Endothelial cell of umbilical vein (primary cell): ENCODE measurements at regions not wholly inside any gene's neighbourhood (a gene's known extent, or its start where the extent isn't known, plus 50 kb on each side); places are given as distances from the start of the nearest gene placed in this dataset.

ENCODE experiments used
- EZH2 ChIP-seq: IDR thresholded peaks from 2 replicates; pipeline ENCODE4 v1.6.1; 2012; ENCODE audit warnings: borderline replicate concordance, low read depth, mild to moderate bottlenecking, moderate library complexity, low read length, inconsistent platforms; ENCODE audit not compliant: severe bottlenecking
- FOS ChIP-seq: IDR thresholded peaks from 2 replicates; pipeline ENCODE4 v1.6.1; 2011; ENCODE audit warnings: mild to moderate bottlenecking, low read length, moderate library complexity, borderline replicate concordance; ENCODE audit not compliant: insufficient read depth
- JUN ChIP-seq: IDR thresholded peaks from 2 replicates; pipeline ENCODE4 v1.6.1; 2011; ENCODE audit warnings: borderline replicate concordance, low read depth; ENCODE audit not compliant: insufficient read length, insufficient read depth
- MYC ChIP-seq: IDR thresholded peaks from one replicate; pipeline ENCODE4 v1.6.1; 2011; ENCODE audit warnings: mild to moderate bottlenecking, low read depth, low read length
- POLR2A ChIP-seq: IDR thresholded peaks from 2 replicates; pipeline ENCODE4 v1.6.1; 2012; ENCODE audit warnings: low read depth, mild to moderate bottlenecking, control low read depth, low read length
- TF ChIP-seq, protein P1 (sequence below), 2 donors: IDR thresholded peaks; 1 replicate in 1 of 2; 2 replicates in 1 of 2; pipeline ENCODE4 v1.5.1; 2011; ENCODE audit warnings: low read length in 2 of 2, mild to moderate bottlenecking in 2 of 2, moderate library complexity in 2 of 2, control low read depth in 1 of 2, inconsistent platforms in 1 of 2, low read depth in 1 of 2; ENCODE audit not compliant: insufficient read depth in 1 of 2; ENCODE audit errors: extremely low read depth in 1 of 2

DNA sequence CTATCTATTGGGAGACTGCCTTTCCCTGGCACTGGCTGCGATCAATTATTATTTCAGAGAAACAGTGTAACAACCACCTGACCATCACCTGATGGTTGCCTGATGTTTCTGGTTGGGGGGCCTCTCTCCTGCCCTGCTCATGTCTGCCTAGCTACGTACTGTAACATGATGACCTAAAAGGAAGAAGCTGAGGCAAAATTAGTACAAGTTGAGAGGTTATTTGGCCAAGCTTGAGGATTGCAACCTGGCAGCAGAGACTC is 58.3 kb downstream of the OLFML3 start:
- no peak for TF ChIP-seq JUN
- no peak for TF ChIP-seq POLR2A
- TF ChIP-seq, protein P1, sequence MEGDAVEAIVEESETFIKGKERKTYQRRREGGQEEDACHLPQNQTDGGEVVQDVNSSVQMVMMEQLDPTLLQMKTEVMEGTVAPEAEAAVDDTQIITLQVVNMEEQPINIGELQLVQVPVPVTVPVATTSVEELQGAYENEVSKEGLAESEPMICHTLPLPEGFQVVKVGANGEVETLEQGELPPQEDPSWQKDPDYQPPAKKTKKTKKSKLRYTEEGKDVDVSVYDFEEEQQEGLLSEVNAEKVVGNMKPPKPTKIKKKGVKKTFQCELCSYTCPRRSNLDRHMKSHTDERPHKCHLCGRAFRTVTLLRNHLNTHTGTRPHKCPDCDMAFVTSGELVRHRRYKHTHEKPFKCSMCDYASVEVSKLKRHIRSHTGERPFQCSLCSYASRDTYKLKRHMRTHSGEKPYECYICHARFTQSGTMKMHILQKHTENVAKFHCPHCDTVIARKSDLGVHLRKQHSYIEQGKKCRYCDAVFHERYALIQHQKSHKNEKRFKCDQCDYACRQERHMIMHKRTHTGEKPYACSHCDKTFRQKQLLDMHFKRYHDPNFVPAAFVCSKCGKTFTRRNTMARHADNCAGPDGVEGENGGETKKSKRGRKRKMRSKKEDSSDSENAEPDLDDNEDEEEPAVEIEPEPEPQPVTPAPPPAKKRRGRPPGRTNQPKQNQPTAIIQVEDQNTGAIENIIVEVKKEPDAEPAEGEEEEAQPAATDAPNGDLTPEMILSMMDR (IDR thresholded peaks at IDR 0.05; ENCODE audit: extremely low read depth in 1 of 2, insufficient read depth in 1 of 2, low read depth in 1 of 2, low read length in 2 of 2), result no peak
- TF ChIP-seq EZH2, result no peak
- no peak for TF ChIP-seq FOS
- no peak for TF ChIP-seq MYC
